GM23338 (cell line): ENCODE measurements at regions not wholly inside any gene's neighbourhood (a gene's known extent, or its start where the extent isn't known, plus 50 kb on each side); places are given as distances from the start of the nearest gene placed in this dataset.

Source experiments
- ATAC-seq: fragments of 200-7000 bp; cut with Tn5 transposase; 3 replicates; pipeline ENCODE4 v1.9.1; 2020
- DNase-seq: peaks from one replicate; pipeline ENCODE4 v3.0.0-alpha.2; 2015; ENCODE audit warnings: low spot score
- H2AFZ ChIP-seq: fragments of 200-600 bp; sonication (generic); 2 replicates; pipeline ENCODE4 v1.8.0; 2016; ENCODE audit warnings: antibody characterized with exemption, mild to moderate bottlenecking, moderate library complexity
- H3F3A ChIP-seq: fragments of 200-600 bp; sonication (generic); replicated peaks from 2 replicates; pipeline ENCODE4 v1.8.0; 2017; ENCODE audit warnings: antibody characterized with exemption, mixed run types, low read depth
- H3K27ac ChIP-seq: fragments of 200-600 bp; sonication (generic); 2 replicates; pipeline ENCODE4 v1.6.1; 2016; ENCODE audit warnings: low read depth
- H3K27me3 ChIP-seq: fragments of 200-600 bp; sonication (generic); 2 replicates; pipeline ENCODE4 v1.8.0; 2016; ENCODE audit warnings: mild to moderate bottlenecking, mixed run types, moderate library complexity; ENCODE audit not compliant: insufficient read depth
- H3K36me3 ChIP-seq: fragments of 200-600 bp; sonication (generic); 2 replicates; pipeline ENCODE4 v1.8.0; 2016; ENCODE audit warnings: mild to moderate bottlenecking; ENCODE audit not compliant: insufficient read depth
- H3K4me1 ChIP-seq: fragments of 200-600 bp; sonication (generic); 2 replicates; pipeline ENCODE4 v1.8.0; 2016; ENCODE audit warnings: mild to moderate bottlenecking, moderate library complexity; ENCODE audit not compliant: insufficient read depth
- H3K4me2 ChIP-seq: fragments of 200-600 bp; sonication (generic); 2 replicates; pipeline ENCODE4 v1.7.1; 2017; ENCODE audit warnings: mixed run types
- H3K4me3 ChIP-seq: fragments of 200-600 bp; sonication (generic); 2 replicates; pipeline ENCODE4 v1.6.1; 2016; ENCODE audit warnings: mixed run types
- H3K79me2 ChIP-seq: fragments of 200-600 bp; sonication (generic); replicated peaks from 2 replicates; pipeline ENCODE4 v1.8.0; 2017; ENCODE audit warnings: mild to moderate bottlenecking; ENCODE audit not compliant: insufficient read depth
- H3K9me2 ChIP-seq: fragments of 200-600 bp; sonication (generic); 2 replicates; pipeline ENCODE4 v1.8.0; 2017; ENCODE audit not compliant: insufficient read depth
- H4K20me1 ChIP-seq: fragments of 200-600 bp; sonication (generic); replicated peaks from 2 replicates; pipeline ENCODE4 v1.8.0; 2017; ENCODE audit warnings: mild to moderate bottlenecking; ENCODE audit not compliant: insufficient read depth
- H3K27ac Mint-ChIP-seq: 2 replicates; pipeline ENCODE4 v1.8.0; 2020; ENCODE audit warnings: inconsistent platforms, mild to moderate bottlenecking, moderate library complexity, mixed read lengths
- H3K27me3 Mint-ChIP-seq: 3 replicates; pipeline ENCODE4 v1.8.0; 2022; ENCODE audit warnings: low read depth, mild to moderate bottlenecking, moderate library complexity, mixed read lengths, inconsistent platforms; ENCODE audit not compliant: insufficient read depth, poor library complexity
- H3K36me3 Mint-ChIP-seq: 3 replicates; pipeline ENCODE4 v1.8.0; 2021; ENCODE audit warnings: low read depth, mild to moderate bottlenecking, inconsistent platforms, moderate library complexity, mixed read lengths
- H3K4me1 Mint-ChIP-seq: 3 replicates; pipeline ENCODE4 v1.8.0; 2020; ENCODE audit warnings: mild to moderate bottlenecking, inconsistent platforms, mixed read lengths
- H3K4me3 Mint-ChIP-seq: 3 replicates; pipeline ENCODE4 v1.8.0; 2021; ENCODE audit warnings: moderate library complexity, mild to moderate bottlenecking, inconsistent platforms, mixed read lengths
- H3K9me3 Mint-ChIP-seq: 3 replicates; pipeline ENCODE4 v1.8.0; 2020; ENCODE audit warnings: moderate library complexity, mild to moderate bottlenecking, inconsistent platforms, mixed read lengths
- CREB1 ChIP-seq: fragments of 250-450 bp; sonication (Bioruptor Pico); IDR thresholded peaks from 2 replicates; pipeline ENCODE4 v1.5.0; 2020; ENCODE audit warnings: low read depth, mild to moderate bottlenecking, moderate library complexity
- CTCF ChIP-seq, 2 experiments: fragments of 200-600 bp in 1 of 2; sonication (generic) in 1 of 2; conservative IDR thresholded peaks; 2 replicates each; pipeline versions ENCODE4 v1.5.1 to v1.6.1; 2016 to 2017; ENCODE audit warnings: antibody characterized with exemption in 2 of 2, low read depth in 2 of 2, mild to moderate bottlenecking in 2 of 2, moderate library complexity in 1 of 2
- ETS1 ChIP-seq: IDR thresholded peaks from 2 replicates; pipeline ENCODE4 v1.6.1; 2016; ENCODE audit warnings: antibody characterized with exemption
- POLR2AphosphoS5 ChIP-seq: IDR thresholded peaks from 2 replicates; pipeline ENCODE4 v1.6.1; 2016; ENCODE audit warnings: antibody characterized with exemption, low read depth
- ZNF331 ChIP-seq: fragments of 250-450 bp; sonication (Bioruptor Pico); IDR thresholded peaks from 2 replicates; pipeline ENCODE4 v1.5.0; 2020; ENCODE audit warnings: low read depth, mild to moderate bottlenecking, moderate library complexity

DNA sequence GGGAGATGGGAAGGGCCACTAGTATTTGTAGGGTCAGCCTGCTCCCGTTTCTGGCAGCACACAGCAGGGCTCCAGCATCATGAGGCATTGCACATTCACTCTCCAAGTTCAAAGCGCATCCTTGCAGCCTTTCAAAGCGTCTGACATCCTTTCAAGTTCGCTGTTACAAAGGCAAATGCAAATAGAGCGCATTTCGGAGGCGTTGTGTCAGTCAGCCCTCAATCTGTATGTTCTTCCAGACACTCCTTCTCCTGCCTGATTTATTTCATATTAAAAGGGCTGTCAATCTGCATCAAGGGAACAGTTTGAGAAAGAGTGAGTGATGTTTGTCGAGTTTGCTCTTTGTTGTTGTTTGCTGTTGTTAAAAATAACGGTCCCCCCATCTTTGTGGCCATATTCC lies 188.5 kb downstream of the SNX10 start:
- H3K27ac Mint-ChIP-seq, result no peak overlapping the region

DNA sequence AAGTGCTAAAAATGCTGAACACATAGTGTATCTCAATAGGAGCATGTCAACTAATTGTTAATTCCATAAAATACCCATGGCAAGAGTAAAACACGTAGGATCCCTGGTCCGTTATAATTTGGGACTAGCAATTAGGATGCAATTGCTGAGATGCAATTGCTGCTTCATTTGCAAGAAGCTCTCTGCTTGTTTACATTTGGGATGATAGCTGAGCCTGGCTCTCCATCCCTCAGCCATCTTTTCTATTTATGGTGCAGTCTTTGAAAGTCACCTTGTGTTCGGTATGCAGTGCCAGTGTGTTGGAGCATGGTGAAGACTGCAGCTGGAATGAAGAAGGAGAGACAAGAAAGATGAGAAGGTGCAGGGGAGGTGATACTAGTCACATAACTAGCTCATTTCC lies 191.3 kb downstream of the SNX10 start:
- Histone ChIP-seq H3K4me2 (no peak overlapping the region), H3K27ac (no peak overlapping the region), H3F3A (no peaks in the 10 kb centered on the region), H3K4me3 (no peak overlapping the region), H4K20me1 (no peaks in the 10 kb centered on the region), H3K4me1 (no peaks in the 10 kb centered on the region), H3K79me2 (no peaks in the 10 kb centered on the region), H3K27me3 (no peaks in the 10 kb centered on the region), H3K36me3 (no peaks in the 10 kb centered on the region), H3K9me2 (no peaks in the 10 kb centered on the region), H2AFZ (no peak overlapping the region)
- DNase-seq, result no peak
- H3K9me3 Mint-ChIP-seq, result no peaks in the 10 kb centered on the region; the same call in 2 of the 3 replicates
- no peak overlapping the region for H3K27ac Mint-ChIP-seq
- no peak overlapping the region for H3K4me3 Mint-ChIP-seq
- H3K27me3 Mint-ChIP-seq, result peaks cover 7% of the 10 kb centered on the region
- no peaks in the 10 kb centered on the region for H3K36me3 Mint-ChIP-seq
- peaks cover 8% of the 10 kb centered on the region for H3K4me1 Mint-ChIP-seq
- TF ChIP-seq CTCF (conservative IDR thresholded peaks at IDR 0.05; ENCODE audit: low read depth in 2 of 2), result no peak
- no peak for TF ChIP-seq POLR2AphosphoS5
- no peak for ATAC-seq

More for the DNA sequence above, 188.5 kb downstream of the SNX10 start:
- ATAC-seq, result no peak; the same call in 1 of the 3 replicates
- TF ChIP-seq CTCF (conservative IDR thresholded peaks at IDR 0.05; ENCODE audit: low read depth in 2 of 2), result no peak
- no peak for TF ChIP-seq ETS1
- TF ChIP-seq POLR2AphosphoS5, result no peak
- TF ChIP-seq ZNF331 (CRISPR knock-in tag), result no peak
- no peak for TF ChIP-seq CREB1 (CRISPR knock-in tag)
- H3K4me1 ChIP-seq, result peaks cover 7% of the 10 kb centered on the region; the same call in 1 of the 2 replicates
- H3K9me3 Mint-ChIP-seq, result no peaks in the 10 kb centered on the region; the same call in 2 of the 3 replicates
- H3K4me3 ChIP-seq, result no peak overlapping the region
- peaks cover 12% of the 10 kb centered on the region for H3K27me3 Mint-ChIP-seq
- no peaks in the 10 kb centered on the region for H3K79me2 ChIP-seq
- no peak overlapping the region for H2AFZ ChIP-seq
- DNase-seq, result peak; percentile 34
- H3K27me3 ChIP-seq, result no peaks in the 10 kb centered on the region
- no peak overlapping the region for H3K4me3 Mint-ChIP-seq
- peaks cover 13% of the 10 kb centered on the region for H3K4me1 Mint-ChIP-seq
- no peaks in the 10 kb centered on the region for H4K20me1 ChIP-seq
- H3K36me3 ChIP-seq, result no peaks in the 10 kb centered on the region
- H3K9me2 ChIP-seq, result no peaks in the 10 kb centered on the region
- H3F3A ChIP-seq, result no peaks in the 10 kb centered on the region
- no peak overlapping the region for H3K27ac ChIP-seq
- H3K36me3 Mint-ChIP-seq, result no peaks in the 10 kb centered on the region
- H3K4me2 ChIP-seq, result no peak overlapping the region
